Progenitor cell of endocrine pancreas (in vitro differentiated cells): ENCODE measurements at regions not wholly inside any gene's neighbourhood (a gene's known extent, or its start where the extent isn't known, plus 50 kb on each side); places are given as distances from the start of the nearest gene placed in this dataset.
A peak's percentile ranks its signal among the peaks of the same experiment; 100 is the strongest.
"Not testable (repeated sequence)": the region's sequence is repeated elsewhere in the genome, so short reads cannot be mapped to it uniquely, and the experiment has no call there.

ENCODE experiments used
- DNase-seq: peaks from one replicate; pipeline ENCODE4 v3.0.0; 2021; ENCODE audit warnings: low spot score; ENCODE audit not compliant: unreplicated experiment
- H3K27ac Mint-ChIP-seq: 2 replicates; pipeline ENCODE4 v1.8.0; 2021; ENCODE audit warnings: mild to moderate bottlenecking, moderate library complexity, mixed read lengths
- H3K27me3 Mint-ChIP-seq: 2 replicates; pipeline ENCODE4 v1.8.0; 2021; ENCODE audit warnings: mixed read lengths
- H3K36me3 Mint-ChIP-seq: 2 replicates; pipeline ENCODE4 v1.8.0; 2022; ENCODE audit warnings: mixed read lengths; ENCODE audit not compliant: insufficient read depth
- H3K4me1 Mint-ChIP-seq: 2 replicates; pipeline ENCODE4 v1.8.0; 2021; ENCODE audit warnings: low read depth, mixed read lengths
- H3K4me3 Mint-ChIP-seq: 2 replicates; pipeline ENCODE4 v1.8.0; 2021; ENCODE audit warnings: low read depth, mild to moderate bottlenecking, moderate library complexity, mixed read lengths
- H3K9me3 Mint-ChIP-seq: 2 replicates; pipeline ENCODE4 v1.8.0; 2021; ENCODE audit warnings: low read depth, mixed read lengths
- TF ChIP-seq, protein P1 (sequence below): fragments of 200-600 bp; sonication (generic); IDR thresholded peaks from one replicate; pipeline ENCODE4 v1.5.0; 2021; ENCODE audit warnings: antibody characterized with exemption, mild to moderate bottlenecking; ENCODE audit not compliant: unreplicated experiment

DNA sequence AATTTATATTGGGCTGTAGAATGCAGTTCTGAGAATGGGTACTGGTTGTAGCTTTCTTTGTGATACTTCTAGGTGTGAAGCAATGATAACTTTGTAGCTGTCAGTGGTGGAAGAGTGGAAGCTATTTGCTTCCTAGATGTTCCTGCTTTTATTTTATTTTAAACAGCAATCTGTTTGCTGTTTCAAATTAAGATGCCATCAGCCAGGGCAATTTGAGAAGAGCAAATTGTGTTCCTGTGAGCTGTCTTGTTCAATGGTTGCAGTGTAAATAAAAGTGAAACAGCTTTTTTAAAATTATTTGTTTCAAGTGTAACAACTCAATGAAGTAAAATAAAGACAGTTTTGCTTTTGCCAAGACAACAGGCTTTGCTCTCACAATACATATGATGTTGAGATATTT is 150.8 kb upstream of the TMEM229A start:
- no peaks in the 10 kb centered on the region for H3K9me3 Mint-ChIP-seq

DNA sequence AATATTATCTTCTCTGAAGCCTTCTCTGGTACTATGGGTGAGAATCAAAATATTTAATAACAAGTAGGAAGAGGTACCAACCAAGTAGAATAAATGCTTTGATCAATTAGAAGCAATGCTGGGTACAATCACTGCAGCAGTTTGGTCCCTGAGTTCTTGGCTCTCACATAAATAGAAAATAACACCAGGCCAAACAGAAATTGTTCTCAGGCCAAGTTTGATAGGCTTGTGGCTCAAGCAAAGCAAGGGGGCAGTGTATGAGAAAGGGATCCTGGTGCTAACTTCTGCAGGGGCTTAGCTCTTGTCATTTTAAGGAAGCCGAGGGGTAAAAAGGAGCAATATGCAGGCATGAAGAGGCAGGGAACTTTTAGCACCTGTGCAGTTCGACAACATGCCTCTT is 146.8 kb upstream of the TMEM229A start:
- no peak overlapping the region for H3K4me3 Mint-ChIP-seq
- H3K27ac Mint-ChIP-seq = no peak overlapping the region
- no peaks in the 10 kb centered on the region for H3K36me3 Mint-ChIP-seq
- DNase-seq = no peak
- TF ChIP-seq, protein P1, sequence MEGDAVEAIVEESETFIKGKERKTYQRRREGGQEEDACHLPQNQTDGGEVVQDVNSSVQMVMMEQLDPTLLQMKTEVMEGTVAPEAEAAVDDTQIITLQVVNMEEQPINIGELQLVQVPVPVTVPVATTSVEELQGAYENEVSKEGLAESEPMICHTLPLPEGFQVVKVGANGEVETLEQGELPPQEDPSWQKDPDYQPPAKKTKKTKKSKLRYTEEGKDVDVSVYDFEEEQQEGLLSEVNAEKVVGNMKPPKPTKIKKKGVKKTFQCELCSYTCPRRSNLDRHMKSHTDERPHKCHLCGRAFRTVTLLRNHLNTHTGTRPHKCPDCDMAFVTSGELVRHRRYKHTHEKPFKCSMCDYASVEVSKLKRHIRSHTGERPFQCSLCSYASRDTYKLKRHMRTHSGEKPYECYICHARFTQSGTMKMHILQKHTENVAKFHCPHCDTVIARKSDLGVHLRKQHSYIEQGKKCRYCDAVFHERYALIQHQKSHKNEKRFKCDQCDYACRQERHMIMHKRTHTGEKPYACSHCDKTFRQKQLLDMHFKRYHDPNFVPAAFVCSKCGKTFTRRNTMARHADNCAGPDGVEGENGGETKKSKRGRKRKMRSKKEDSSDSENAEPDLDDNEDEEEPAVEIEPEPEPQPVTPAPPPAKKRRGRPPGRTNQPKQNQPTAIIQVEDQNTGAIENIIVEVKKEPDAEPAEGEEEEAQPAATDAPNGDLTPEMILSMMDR = no peak
- H3K27me3 Mint-ChIP-seq = no peaks in the 10 kb centered on the region
- H3K9me3 Mint-ChIP-seq = peaks cover 6% of the 10 kb centered on the region
- H3K4me1 Mint-ChIP-seq = no peaks in the 10 kb centered on the region

More for the DNA sequence above, 150.8 kb upstream of the TMEM229A start:
- no peak for DNase-seq
- H3K4me3 Mint-ChIP-seq = no peak overlapping the region
- H3K27ac Mint-ChIP-seq = no peak overlapping the region
- no peaks in the 10 kb centered on the region for H3K4me1 Mint-ChIP-seq
- H3K36me3 Mint-ChIP-seq = no peaks in the 10 kb centered on the region
- TF ChIP-seq, protein P1 = no peak
- H3K27me3 Mint-ChIP-seq = no peaks in the 10 kb centered on the region

GRCh38 chr7:124177891-124178290 is 145.0 kb upstream of the TMEM229A start:
- DNase-seq = no peak
- Mint-ChIP-seq H3K9me3 (peaks cover 12% of the 10 kb centered on the region), H3K4me1 (no peaks in the 10 kb centered on the region), H3K27me3 (no peaks in the 10 kb centered on the region), H3K27ac (no peak overlapping the region), H3K4me3 (no peak overlapping the region), H3K36me3 (no peaks in the 10 kb centered on the region)
- TF ChIP-seq, protein P1 = no peak

DNA sequence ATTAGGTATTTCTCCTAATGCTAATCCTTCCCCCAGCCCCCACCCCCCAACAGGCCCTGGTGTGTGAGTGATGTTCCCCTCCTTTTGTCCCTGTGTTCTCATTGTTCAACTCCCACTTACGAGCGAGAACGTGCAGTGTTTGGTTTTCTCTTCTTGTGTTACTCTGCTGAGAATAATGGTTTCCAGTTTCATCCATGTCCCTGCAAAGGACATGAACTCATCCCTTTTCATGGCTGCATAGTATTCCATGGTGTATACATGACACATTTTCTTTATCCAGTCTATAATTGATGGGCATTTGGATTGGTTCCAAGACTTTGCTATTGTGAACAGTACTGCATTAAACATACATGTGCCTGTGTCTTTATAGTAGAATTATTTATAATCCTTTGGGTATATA is 138.9 kb upstream of the TMEM229A start:
- not testable (repeated sequence) for H3K4me3 Mint-ChIP-seq, H3K27me3 Mint-ChIP-seq, H3K36me3 Mint-ChIP-seq, DNase-seq, H3K4me1 Mint-ChIP-seq, H3K27ac Mint-ChIP-seq
- peaks cover 15% of the 10 kb centered on the region for H3K9me3 Mint-ChIP-seq

GRCh38 chr7:124171068-124171467 is 138.2 kb upstream of the TMEM229A start:
- TF ChIP-seq, protein P1 = peak; percentile 51
- peaks cover 10% of the 10 kb centered on the region for H3K9me3 Mint-ChIP-seq
- no peak overlapping the region for H3K27ac Mint-ChIP-seq
- no peak overlapping the region for H3K4me3 Mint-ChIP-seq
- peaks cover 4% of the 10 kb centered on the region for H3K4me1 Mint-ChIP-seq
- H3K27me3 Mint-ChIP-seq = no peaks in the 10 kb centered on the region
- H3K36me3 Mint-ChIP-seq = no peaks in the 10 kb centered on the region
- no peak for DNase-seq

GRCh38 chr7:124168616-124169015 is 135.7 kb upstream of the TMEM229A start:
- Mint-ChIP-seq H3K9me3 (peaks cover 9% of the 10 kb centered on the region), H3K36me3 (no peaks in the 10 kb centered on the region), H3K4me3 (no peak overlapping the region), H3K4me1 (peaks cover 4% of the 10 kb centered on the region), H3K27me3 (no peaks in the 10 kb centered on the region), H3K27ac (no peak overlapping the region)
- DNase-seq = no peak
- TF ChIP-seq, protein P1 = no peak
